ENCODE measurements at regions not wholly inside any gene's neighbourhood (a gene's known extent, or its start where the extent isn't known, plus 50 kb on each side); places are given as distances from the start of the nearest gene placed in this dataset.
"Not testable (repeated sequence)": the region's sequence is repeated elsewhere in the genome, so short reads cannot be mapped to it uniquely, and the experiment has no call there.

DNA sequence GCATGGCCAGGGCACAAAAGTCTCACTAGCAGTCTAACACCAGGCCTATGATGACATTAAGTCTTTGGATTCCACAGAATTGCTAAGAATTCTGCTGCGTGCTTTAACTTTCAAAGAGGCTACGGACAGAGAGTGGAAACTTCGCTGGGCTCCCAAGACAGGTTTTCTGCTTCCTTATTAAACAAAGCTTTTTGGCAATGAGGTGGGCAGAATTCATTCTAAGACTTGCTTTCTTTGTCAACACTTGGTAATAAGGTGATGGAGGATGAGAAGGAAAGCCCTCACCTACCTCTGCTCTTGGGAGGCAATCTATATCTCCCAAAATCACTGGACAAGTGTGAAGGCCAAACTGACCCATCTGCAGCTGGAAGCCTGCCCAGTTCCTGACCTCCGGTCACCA, 231.9 kb downstream of the ATPSCKMT start:
- no peak for ATAC-seq
- TF ChIP-seq ESRRG (CRISPR knock-in tag; IDR thresholded peaks at IDR 0.05) (no peak), ZNF8 (CRISPR knock-in tag; IDR thresholded peaks at IDR 0.05) (no peak), ZNF70 (CRISPR knock-in tag; IDR thresholded peaks at IDR 0.05) (no peak), BACH2 (CRISPR knock-in tag; IDR thresholded peaks at IDR 0.05; ENCODE audit: borderline replicate concordance) (no peak), SNAI2 (CRISPR knock-in tag; IDR thresholded peaks at IDR 0.05) (no peak)

- not testable (repeated sequence) for ATAC-seq
These were observed 233.1 kb downstream of the ATPSCKMT start for GRCh38 chr5:10016559-10016958.

DNA sequence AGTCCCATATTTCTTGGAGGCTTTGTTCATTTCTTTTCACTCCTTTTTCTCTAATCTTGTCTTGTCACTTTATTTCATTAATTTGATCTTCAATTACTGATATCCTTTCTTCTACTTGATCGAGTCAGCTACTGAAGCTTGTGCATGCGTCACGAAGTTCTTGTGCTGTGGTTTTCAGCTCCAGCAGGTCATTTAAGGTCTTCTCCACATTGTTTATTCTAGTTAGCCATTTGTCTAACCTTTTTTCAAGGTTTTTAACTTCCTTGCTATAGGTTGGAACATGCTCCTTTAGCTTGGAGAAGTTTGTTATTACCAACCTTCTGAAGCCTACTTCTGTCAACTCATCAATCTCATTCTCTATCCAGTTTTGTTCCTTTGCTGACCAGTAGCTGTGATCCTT, 234.0 kb downstream of the ATPSCKMT start:
- ATAC-seq: not testable (repeated sequence)

- ATAC-seq: no peak
- no peak for TF ChIP-seq ZC3H10 (CRISPR knock-in tag; IDR thresholded peaks at IDR 0.05)
- no peak for TF ChIP-seq POU6F1 (CRISPR knock-in tag; IDR thresholded peaks at IDR 0.05; ENCODE audit: borderline replicate concordance, low read depth)
- TF ChIP-seq CREB5 (CRISPR knock-in tag; IDR thresholded peaks at IDR 0.05; ENCODE audit: low read depth): no peak
- no peak for TF ChIP-seq ESRRG (CRISPR knock-in tag; IDR thresholded peaks at IDR 0.05)
- no peak for TF ChIP-seq TOX (CRISPR knock-in tag; IDR thresholded peaks at IDR 0.05; ENCODE audit: borderline replicate concordance)
- TF ChIP-seq, protein P1, sequence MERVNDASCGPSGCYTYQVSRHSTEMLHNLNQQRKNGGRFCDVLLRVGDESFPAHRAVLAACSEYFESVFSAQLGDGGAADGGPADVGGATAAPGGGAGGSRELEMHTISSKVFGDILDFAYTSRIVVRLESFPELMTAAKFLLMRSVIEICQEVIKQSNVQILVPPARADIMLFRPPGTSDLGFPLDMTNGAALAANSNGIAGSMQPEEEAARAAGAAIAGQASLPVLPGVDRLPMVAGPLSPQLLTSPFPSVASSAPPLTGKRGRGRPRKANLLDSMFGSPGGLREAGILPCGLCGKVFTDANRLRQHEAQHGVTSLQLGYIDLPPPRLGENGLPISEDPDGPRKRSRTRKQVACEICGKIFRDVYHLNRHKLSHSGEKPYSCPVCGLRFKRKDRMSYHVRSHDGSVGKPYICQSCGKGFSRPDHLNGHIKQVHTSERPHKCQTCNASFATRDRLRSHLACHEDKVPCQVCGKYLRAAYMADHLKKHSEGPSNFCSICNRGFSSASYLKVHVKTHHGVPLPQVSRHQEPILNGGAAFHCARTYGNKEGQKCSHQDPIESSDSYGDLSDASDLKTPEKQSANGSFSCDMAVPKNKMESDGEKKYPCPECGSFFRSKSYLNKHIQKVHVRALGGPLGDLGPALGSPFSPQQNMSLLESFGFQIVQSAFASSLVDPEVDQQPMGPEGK (CRISPR knock-in tag; IDR thresholded peaks at IDR 0.05; ENCODE audit: borderline replicate concordance): no peak
- TF ChIP-seq TCF4 (CRISPR knock-in tag; IDR thresholded peaks at IDR 0.05; ENCODE audit: borderline replicate concordance): no peak
- no peak for TF ChIP-seq TSHZ2 (CRISPR knock-in tag; IDR thresholded peaks at IDR 0.05)
- TF ChIP-seq BACH2 (CRISPR knock-in tag; IDR thresholded peaks at IDR 0.05; ENCODE audit: borderline replicate concordance): no peak
- TF ChIP-seq ZFP3 (CRISPR knock-in tag; IDR thresholded peaks at IDR 0.05): no peak
- no peak for TF ChIP-seq ZNF565 (CRISPR knock-in tag; conservative IDR thresholded peaks at IDR 0.05; ENCODE audit: low read depth)
These were observed 239.9 kb downstream of the ATPSCKMT start for GRCh38 chr5:10009802-10010201.

- TF ChIP-seq, protein P2, sequence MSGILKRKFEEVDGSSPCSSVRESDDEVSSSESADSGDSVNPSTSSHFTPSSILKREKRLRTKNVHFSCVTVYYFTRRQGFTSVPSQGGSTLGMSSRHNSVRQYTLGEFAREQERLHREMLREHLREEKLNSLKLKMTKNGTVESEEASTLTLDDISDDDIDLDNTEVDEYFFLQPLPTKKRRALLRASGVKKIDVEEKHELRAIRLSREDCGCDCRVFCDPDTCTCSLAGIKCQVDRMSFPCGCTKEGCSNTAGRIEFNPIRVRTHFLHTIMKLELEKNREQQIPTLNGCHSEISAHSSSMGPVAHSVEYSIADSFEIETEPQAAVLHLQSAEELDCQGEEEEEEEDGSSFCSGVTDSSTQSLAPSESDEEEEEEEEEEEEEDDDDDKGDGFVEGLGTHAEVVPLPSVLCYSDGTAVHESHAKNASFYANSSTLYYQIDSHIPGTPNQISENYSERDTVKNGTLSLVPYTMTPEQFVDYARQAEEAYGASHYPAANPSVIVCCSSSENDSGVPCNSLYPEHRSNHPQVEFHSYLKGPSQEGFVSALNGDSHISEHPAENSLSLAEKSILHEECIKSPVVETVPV (CRISPR knock-in tag; IDR thresholded peaks at IDR 0.05): no peak
- no peak for TF ChIP-seq TOX (CRISPR knock-in tag; IDR thresholded peaks at IDR 0.05; ENCODE audit: borderline replicate concordance)
- no peak for TF ChIP-seq BACH2 (CRISPR knock-in tag; IDR thresholded peaks at IDR 0.05; ENCODE audit: borderline replicate concordance)
- TF ChIP-seq POU6F1 (CRISPR knock-in tag; IDR thresholded peaks at IDR 0.05; ENCODE audit: borderline replicate concordance, low read depth): no peak
- no peak for TF ChIP-seq ZNF8 (CRISPR knock-in tag; IDR thresholded peaks at IDR 0.05)
- no peak for TF ChIP-seq ESRRG (CRISPR knock-in tag; IDR thresholded peaks at IDR 0.05)
- TF ChIP-seq ZNF70 (CRISPR knock-in tag; IDR thresholded peaks at IDR 0.05): no peak
- TF ChIP-seq RARB (CRISPR knock-in tag; IDR thresholded peaks at IDR 0.05): no peak
- TF ChIP-seq ARNTL (CRISPR knock-in tag; IDR thresholded peaks at IDR 0.05; ENCODE audit: borderline replicate concordance, low read depth): no peak
- no peak for TF ChIP-seq ZNF565 (CRISPR knock-in tag; conservative IDR thresholded peaks at IDR 0.05; ENCODE audit: low read depth)
- no peak for TF ChIP-seq ZFP30 (CRISPR knock-in tag; IDR thresholded peaks at IDR 0.05)
- TF ChIP-seq PPARA (CRISPR knock-in tag; IDR thresholded peaks at IDR 0.05; ENCODE audit: borderline replicate concordance): no peak
- no peak for TF ChIP-seq GLIS3 (CRISPR knock-in tag; IDR thresholded peaks at IDR 0.05)
- TF ChIP-seq CSDC2 (CRISPR knock-in tag; IDR thresholded peaks at IDR 0.05): no peak
- TF ChIP-seq ISL1 (CRISPR knock-in tag; IDR thresholded peaks at IDR 0.05): no peak
- TF ChIP-seq TCF4 (CRISPR knock-in tag; IDR thresholded peaks at IDR 0.05; ENCODE audit: borderline replicate concordance): no peak
- no peak for TF ChIP-seq SNAI2 (CRISPR knock-in tag; IDR thresholded peaks at IDR 0.05)
- ATAC-seq: no peak
These were observed 262.6 kb downstream of the ATPSCKMT start for GRCh38 chr5:9987101-9987500.

All from SK-N-SH treated with all-trans-retinoic acid at 6 μM for 48 hours (cell line).